Esophagus squamous epithelium (tissue), 4 donors: ENCODE measurements at regions not wholly inside any gene's neighbourhood (a gene's known extent, or its start where the extent isn't known, plus 50 kb on each side); places are given as distances from the start of the nearest gene placed in this dataset.

ENCODE experiments used
- CTCF ChIP-seq, 6 experiments: fragments of 450-650 bp in 4 of 6; fragments of 200-600 bp in 2 of 6; sonication (generic) in 2 of 6; IDR thresholded peaks; one replicate each; pipeline ENCODE4 v1.5.1; 2016 to 2019; ENCODE audit warnings: antibody characterized with exemption in 6 of 6, mild to moderate bottlenecking in 4 of 6, moderate library complexity in 4 of 6
- POLR2A ChIP-seq, 4 donors: fragments of 450-650 bp; IDR thresholded peaks; one replicate each; pipeline ENCODE4 v1.6.1; 2017; ENCODE audit warnings: antibody characterized with exemption in 4 of 4, mild to moderate bottlenecking in 4 of 4, moderate library complexity in 3 of 4

- TF ChIP-seq POLR2A (IDR thresholded peaks at IDR 0.05) (no peak), CTCF (IDR thresholded peaks at IDR 0.05) (no peak)
Observed at GRCh38 chr7:39851466-39852045, 98.5 kb upstream of the CDK13 start.
